CD4-positive, alpha-beta T cell (primary cell): ENCODE measurements at regions not wholly inside any gene's neighbourhood (a gene's known extent, or its start where the extent isn't known, plus 50 kb on each side); places are given as distances from the start of the nearest gene placed in this dataset.

ENCODE experiments used
- ATAC-seq: fragments of 200-7000 bp; cut with Tn5 transposase; one replicate; pipeline ENCODE4 v1.10.0; 2022; ENCODE audit warnings: mild to moderate bottlenecking; ENCODE audit not compliant: poor library complexity
- CTCF ChIA-PET: fragments of 350-600 bp; sonication (Branson Sonifier 250); formaldehyde crosslinking; loops from one replicate; lab custom pipeline; 2021; ENCODE audit warnings: antibody characterized with exemption, inconsistent platforms; lab: Charles Lee
- POLR2A ChIA-PET: fragments of 350-600 bp; sonication (Branson Sonifier 250); formaldehyde crosslinking; loops from one replicate; lab custom pipeline; 2021; ENCODE audit warnings: antibody characterized with exemption, inconsistent platforms; lab: Charles Lee
- DNase-seq, 14 experiments: peaks; one replicate each; pipeline ENCODE4 v3.0.0-alpha.2; 2013 to 2020; ENCODE audit warnings: mixed read lengths in 2 of 14
- H3K27ac ChIP-seq, 2 donors: one replicate each; pipeline versions ENCODE4 v1.5.1 to v1.7.0; 2013; ENCODE audit warnings: low read length in 2 of 2, low read depth in 1 of 2, mild to moderate bottlenecking in 1 of 2
- H3K27me3 ChIP-seq, 2 experiments: 1 replicate in 1 of 2; 2 replicates in 1 of 2; pipeline versions ENCODE4 v1.6.1 to v1.7.0; 2013; ENCODE audit warnings: low read length in 2 of 2, control low read depth in 1 of 2, mild to moderate bottlenecking in 1 of 2, moderate library complexity in 1 of 2; ENCODE audit not compliant: insufficient read depth in 2 of 2, control insufficient read depth in 1 of 2
- H3K36me3 ChIP-seq: one replicate; pipeline ENCODE4 v1.6.1; 2013; ENCODE audit warnings: low read length, control low read depth; ENCODE audit not compliant: insufficient read depth
- H3K4me1 ChIP-seq: one replicate; pipeline ENCODE4 v1.6.1; 2013; ENCODE audit warnings: low read length, control low read depth; ENCODE audit not compliant: insufficient read depth
- H3K4me3 ChIP-seq: one replicate; pipeline ENCODE4 v1.5.1; 2013; ENCODE audit warnings: mild to moderate bottlenecking, low read length, moderate library complexity
- H3K9me3 ChIP-seq, 2 experiments: 1 replicate in 1 of 2; 2 replicates in 1 of 2; pipeline versions ENCODE4 v1.6.1 to v1.7.0; 2013; ENCODE audit warnings: low read length in 2 of 2, mild to moderate bottlenecking in 2 of 2, control low read depth in 1 of 2, moderate library complexity in 1 of 2; ENCODE audit not compliant: control insufficient read depth in 1 of 2, insufficient read depth in 1 of 2
- H3K27ac Mint-ChIP-seq: one replicate; pipeline ENCODE4 v1.8.0; 2020; ENCODE audit warnings: mixed read lengths
- H3K27me3 Mint-ChIP-seq: one replicate; pipeline ENCODE4 v1.8.0; 2021; ENCODE audit warnings: mixed read lengths
- H3K36me3 Mint-ChIP-seq: one replicate; pipeline ENCODE4 v1.8.0; 2021; ENCODE audit warnings: low read depth, mixed read lengths
- H3K4me1 Mint-ChIP-seq: one replicate; pipeline ENCODE4 v1.8.0; 2021; ENCODE audit warnings: low read depth, mixed read lengths
- H3K4me3 Mint-ChIP-seq: one replicate; pipeline ENCODE4 v1.8.0; 2020; ENCODE audit warnings: mild to moderate bottlenecking, mixed read lengths
- H3K9me3 Mint-ChIP-seq: one replicate; pipeline ENCODE4 v1.8.0; 2020; ENCODE audit warnings: mixed read lengths
- CTCF ChIP-seq: fragments of 200-600 bp; IDR thresholded peaks from one replicate; pipeline ENCODE4 v1.8.0; 2022; ENCODE audit warnings: antibody characterized with exemption, mild to moderate bottlenecking
- intact Hi-C, 2 experiments: fragments of 100-400 bp; cut with DNase I in 1 of 2; cut with micrococcal nuclease in 1 of 2; formaldehyde crosslinking; loops; one replicate each; pipeline versions ENCODE4 v1.15.1 to v1.9.0; 2023 to 2025; cut with DNase I, micrococcal nuclease

GRCh38 chr2:163375472-163375871, 360.3 kb downstream of the FIGN start:
- Mint-ChIP-seq H3K4me1 (no peaks in the 10 kb centered on the region), H3K27me3 (no peaks in the 10 kb centered on the region), H3K4me3 (no peak overlapping the region), H3K9me3 (peaks cover 5% of the 10 kb centered on the region), H3K36me3 (no peaks in the 10 kb centered on the region), H3K27ac (no peak overlapping the region)
- TF ChIP-seq CTCF: no peak
- Histone ChIP-seq H3K9me3 (peaks cover 0 to 3% of the 10 kb centered on the region in 2 experiments), H3K4me1 (no peaks in the 10 kb centered on the region), H3K27me3 (no peaks in the 10 kb centered on the region), H3K4me3 (no peak overlapping the region), H3K27ac (no peak overlapping the region), H3K36me3 (no peaks in the 10 kb centered on the region)
- intact Hi-C loops: no loop called here
- ATAC-seq: no peak
- ChIA-PET CTCF (no interaction called here), POLR2A (no interaction called here)
- no peak for DNase-seq

GRCh38 chr2:163375070-163375469, 360.7 kb downstream of the FIGN start:
- intact Hi-C loops: no loop called here
- H3K27ac Mint-ChIP-seq: no peak overlapping the region
- H3K36me3 ChIP-seq: no peaks in the 10 kb centered on the region
- no peak overlapping the region for H3K4me3 Mint-ChIP-seq
- ChIA-PET CTCF (no interaction called here), POLR2A (no interaction called here)
- TF ChIP-seq CTCF: no peak
- no peaks in the 10 kb centered on the region for H3K4me1 Mint-ChIP-seq
- H3K4me3 ChIP-seq: no peak overlapping the region
- DNase-seq (no peak), ATAC-seq (no peak)
- peaks cover 6% of the 10 kb centered on the region for H3K9me3 Mint-ChIP-seq
- no peak overlapping the region for H3K27ac ChIP-seq
- peaks cover 0 to 3% of the 10 kb centered on the region in 2 experiments for H3K9me3 ChIP-seq
- H3K4me1 ChIP-seq: no peaks in the 10 kb centered on the region
- no peaks in the 10 kb centered on the region for H3K27me3 Mint-ChIP-seq
- H3K27me3 ChIP-seq: no peaks in the 10 kb centered on the region
- no peaks in the 10 kb centered on the region for H3K36me3 Mint-ChIP-seq

- intact Hi-C loops: no loop called here
- H3K9me3 ChIP-seq: peaks cover 0 to 3% of the 10 kb centered on the region in 2 experiments
- no peak for DNase-seq
- no peak overlapping the region for H3K27ac Mint-ChIP-seq
- no peaks in the 10 kb centered on the region for H3K27me3 Mint-ChIP-seq
- no peak overlapping the region for H3K4me3 Mint-ChIP-seq
- CTCF ChIA-PET: no interaction called here
- no peak overlapping the region for H3K27ac ChIP-seq
- no peaks in the 10 kb centered on the region for H3K36me3 ChIP-seq
- no peaks in the 10 kb centered on the region for H3K4me1 Mint-ChIP-seq
- no peaks in the 10 kb centered on the region for H3K36me3 Mint-ChIP-seq
- no peaks in the 10 kb centered on the region for H3K4me1 ChIP-seq
- no peaks in the 10 kb centered on the region for H3K27me3 ChIP-seq
- no peak for ATAC-seq
- peaks cover 7% of the 10 kb centered on the region for H3K9me3 Mint-ChIP-seq
- H3K4me3 ChIP-seq: no peak overlapping the region
- POLR2A ChIA-PET: no interaction called here
- TF ChIP-seq CTCF: no peak
Measured at GRCh38 chr2:163374282-163374681, 361.5 kb downstream of the FIGN start.
